Ishikawa (cell line): ENCODE measurements at regions not wholly inside any gene's neighbourhood (a gene's known extent, or its start where the extent isn't known, plus 50 kb on each side); places are given as distances from the start of the nearest gene placed in this dataset.

Source experiments
- CEBPB ChIP-seq: IDR thresholded peaks from 2 replicates; pipeline ENCODE4 v1.6.1; 2012
- CREB1 ChIP-seq: IDR thresholded peaks from 2 replicates; pipeline ENCODE4 v1.6.1; 2012; ENCODE audit warnings: low read depth
- EGR1 ChIP-seq: IDR thresholded peaks from 2 replicates; pipeline ENCODE4 v1.6.1; 2012
- EP300 ChIP-seq: IDR thresholded peaks from 2 replicates; pipeline ENCODE4 v1.6.1; 2012; ENCODE audit warnings: borderline replicate concordance
- FOXM1 ChIP-seq: IDR thresholded peaks from 2 replicates; pipeline ENCODE4 v1.6.1; 2012; ENCODE audit warnings: low read depth, borderline replicate concordance
- MAX ChIP-seq: IDR thresholded peaks from 2 replicates; pipeline ENCODE4 v1.6.1; 2012
- NFIC ChIP-seq: IDR thresholded peaks from 2 replicates; pipeline ENCODE4 v1.6.1; 2012
- RAD21 ChIP-seq: IDR thresholded peaks from 2 replicates; pipeline ENCODE4 v1.6.1; 2012; ENCODE audit warnings: low read depth
- TAF1 ChIP-seq: IDR thresholded peaks from 2 replicates; pipeline ENCODE4 v1.6.1; 2012; ENCODE audit warnings: low read depth, mild to moderate bottlenecking
- TCF12 ChIP-seq: IDR thresholded peaks from 2 replicates; pipeline ENCODE4 v1.6.1; 2012; ENCODE audit warnings: low read depth
- TEAD4 ChIP-seq: IDR thresholded peaks from 2 replicates; pipeline ENCODE4 v1.6.1; 2012
- USF1 ChIP-seq: IDR thresholded peaks from 2 replicates; pipeline ENCODE4 v1.6.1; 2012
- YY1 ChIP-seq: IDR thresholded peaks from 2 replicates; pipeline ENCODE4 v1.6.1; 2012; ENCODE audit warnings: low read depth
- ZBTB7A ChIP-seq: IDR thresholded peaks from 2 replicates; pipeline ENCODE4 v1.6.1; 2012; ENCODE audit warnings: low read depth
- TF ChIP-seq, protein P1 (sequence below): IDR thresholded peaks from 2 replicates; pipeline ENCODE4 v1.6.1; 2012; ENCODE audit warnings: low read depth, mild to moderate bottlenecking

DNA sequence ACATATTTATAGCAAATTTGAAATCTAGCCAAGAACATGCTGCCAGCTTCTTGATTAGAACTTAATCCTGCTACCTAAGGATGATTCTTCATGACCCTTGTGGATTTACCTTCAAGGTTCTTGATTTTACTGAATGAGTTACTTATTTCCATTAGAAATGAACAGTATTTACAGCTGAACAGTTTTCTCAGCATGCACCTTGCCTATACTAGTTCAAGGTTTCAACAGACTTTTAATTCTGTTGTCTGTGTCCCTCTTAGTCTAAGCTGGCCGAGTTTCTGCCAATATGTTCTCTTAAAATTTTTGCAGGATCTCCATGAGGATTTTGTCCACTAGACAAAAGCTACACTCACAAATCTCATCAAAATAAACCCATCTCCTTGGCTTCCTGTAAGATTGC is 188.8 kb upstream of the ST8SIA4 start:
- TF ChIP-seq EGR1 (no peak), EP300 (no peak), RAD21 (no peak), CREB1 (no peak), TCF12 (no peak), CEBPB (no peak), MAX (no peak), TAF1 (no peak), USF1 (no peak), TEAD4 (no peak), NFIC (no peak), ZBTB7A (no peak), YY1 (no peak), FOXM1 (no peak)
- TF ChIP-seq, protein P1, sequence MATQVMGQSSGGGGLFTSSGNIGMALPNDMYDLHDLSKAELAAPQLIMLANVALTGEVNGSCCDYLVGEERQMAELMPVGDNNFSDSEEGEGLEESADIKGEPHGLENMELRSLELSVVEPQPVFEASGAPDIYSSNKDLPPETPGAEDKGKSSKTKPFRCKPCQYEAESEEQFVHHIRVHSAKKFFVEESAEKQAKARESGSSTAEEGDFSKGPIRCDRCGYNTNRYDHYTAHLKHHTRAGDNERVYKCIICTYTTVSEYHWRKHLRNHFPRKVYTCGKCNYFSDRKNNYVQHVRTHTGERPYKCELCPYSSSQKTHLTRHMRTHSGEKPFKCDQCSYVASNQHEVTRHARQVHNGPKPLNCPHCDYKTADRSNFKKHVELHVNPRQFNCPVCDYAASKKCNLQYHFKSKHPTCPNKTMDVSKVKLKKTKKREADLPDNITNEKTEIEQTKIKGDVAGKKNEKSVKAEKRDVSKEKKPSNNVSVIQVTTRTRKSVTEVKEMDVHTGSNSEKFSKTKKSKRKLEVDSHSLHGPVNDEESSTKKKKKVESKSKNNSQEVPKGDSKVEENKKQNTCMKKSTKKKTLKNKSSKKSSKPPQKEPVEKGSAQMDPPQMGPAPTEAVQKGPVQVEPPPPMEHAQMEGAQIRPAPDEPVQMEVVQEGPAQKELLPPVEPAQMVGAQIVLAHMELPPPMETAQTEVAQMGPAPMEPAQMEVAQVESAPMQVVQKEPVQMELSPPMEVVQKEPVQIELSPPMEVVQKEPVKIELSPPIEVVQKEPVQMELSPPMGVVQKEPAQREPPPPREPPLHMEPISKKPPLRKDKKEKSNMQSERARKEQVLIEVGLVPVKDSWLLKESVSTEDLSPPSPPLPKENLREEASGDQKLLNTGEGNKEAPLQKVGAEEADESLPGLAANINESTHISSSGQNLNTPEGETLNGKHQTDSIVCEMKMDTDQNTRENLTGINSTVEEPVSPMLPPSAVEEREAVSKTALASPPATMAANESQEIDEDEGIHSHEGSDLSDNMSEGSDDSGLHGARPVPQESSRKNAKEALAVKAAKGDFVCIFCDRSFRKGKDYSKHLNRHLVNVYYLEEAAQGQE, result no peak

DNA sequence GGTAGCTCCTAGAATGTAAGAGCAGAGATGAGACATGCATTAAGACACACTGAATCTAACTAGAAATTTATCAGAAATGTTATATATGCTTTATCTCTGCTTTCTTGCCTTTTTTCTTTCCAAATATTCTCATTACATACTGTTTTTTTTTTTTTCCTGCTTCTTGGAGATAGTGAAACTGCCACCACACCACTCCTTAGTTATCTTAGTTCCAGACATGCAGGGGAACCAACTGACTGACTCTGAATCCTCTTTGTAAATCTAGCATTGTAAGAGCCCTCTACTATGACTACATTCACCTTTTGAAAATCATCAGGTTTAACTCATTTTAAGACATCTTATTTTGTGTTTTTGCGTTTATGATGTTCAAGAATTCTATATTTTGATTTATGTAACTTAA is 181.3 kb upstream of the ST8SIA4 start:
- no peak for TF ChIP-seq MAX
- no peak for TF ChIP-seq RAD21
- no peak for TF ChIP-seq YY1
- TF ChIP-seq, protein P1, result no peak
- no peak for TF ChIP-seq EGR1
- TF ChIP-seq CREB1, result no peak
- no peak for TF ChIP-seq FOXM1
- TF ChIP-seq TCF12, result no peak
- TF ChIP-seq CEBPB, result no peak
- no peak for TF ChIP-seq TEAD4
- no peak for TF ChIP-seq NFIC
- no peak for TF ChIP-seq TAF1
- TF ChIP-seq ZBTB7A, result no peak
- TF ChIP-seq USF1, result no peak
- no peak for TF ChIP-seq EP300

DNA sequence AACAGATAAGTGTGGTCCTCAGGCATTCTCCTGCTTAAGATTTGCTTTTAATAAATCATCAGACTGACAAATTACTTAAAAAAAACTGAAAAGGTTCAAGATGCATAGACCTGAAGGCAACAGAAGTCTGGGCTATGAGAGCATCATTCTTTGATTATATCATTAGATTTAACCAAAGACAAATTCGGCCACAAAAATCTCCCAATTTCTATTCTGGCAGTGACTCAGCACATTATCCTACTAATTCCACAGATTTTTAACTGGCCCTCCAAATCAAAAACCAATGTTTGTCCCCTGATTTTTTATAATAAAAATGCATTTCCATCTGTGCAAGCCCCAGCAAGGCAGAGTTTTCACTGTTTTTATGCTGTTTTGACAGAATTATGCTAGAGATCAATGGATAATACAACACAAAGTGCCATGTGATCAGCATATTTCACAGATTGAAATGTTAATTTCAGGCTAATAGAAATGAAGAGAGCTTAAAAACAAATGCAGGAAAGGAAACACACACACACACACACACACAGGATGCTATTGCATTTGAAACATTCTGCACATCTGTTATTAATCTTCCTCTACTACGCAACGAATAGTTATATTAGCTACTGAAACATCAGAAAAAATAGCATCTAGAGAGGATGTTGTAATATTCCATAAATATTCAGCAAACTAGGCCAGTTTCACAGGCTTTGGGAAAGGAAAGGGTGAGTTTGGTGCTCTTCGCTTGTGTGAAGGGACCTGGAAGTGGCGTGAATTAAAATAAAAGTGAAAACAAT is 177.6 kb upstream of the ST8SIA4 start:
- TF ChIP-seq CEBPB (no peak), TCF12 (no peak), MAX (no peak), RAD21 (no peak), TAF1 (no peak), FOXM1 (no peak), CREB1 (no peak), NFIC (no peak), USF1 (no peak), EP300 (no peak), EGR1 (no peak), ZBTB7A (no peak), TEAD4 (no peak), YY1 (no peak)
- TF ChIP-seq, protein P1, result no peak

DNA sequence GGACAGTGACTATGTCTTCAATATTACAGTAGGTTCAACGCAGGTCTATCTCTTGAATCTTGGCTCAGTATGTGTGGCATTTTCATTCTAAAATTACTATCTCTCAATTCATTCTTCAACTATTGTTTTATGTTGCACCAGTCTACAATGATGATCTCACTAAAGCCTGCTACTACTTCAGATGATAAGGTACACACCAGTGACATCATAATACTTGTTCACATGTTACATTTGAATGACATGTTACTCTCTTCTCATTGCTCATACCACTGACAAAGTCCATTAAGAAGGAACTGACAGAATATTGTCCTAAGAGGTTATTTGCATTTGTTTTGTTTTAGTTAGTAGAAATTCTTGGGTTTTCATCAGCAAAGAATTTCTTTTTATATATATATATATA is 165.2 kb upstream of the ST8SIA4 start:
- TF ChIP-seq CEBPB (no peak), TAF1 (no peak), EP300 (no peak), FOXM1 (no peak), CREB1 (no peak), TEAD4 (no peak), USF1 (no peak), NFIC (no peak), YY1 (no peak), TCF12 (no peak), ZBTB7A (no peak), RAD21 (no peak)
